ENCODE measurements at regions not wholly inside any gene's neighbourhood (a gene's known extent, or its start where the extent isn't known, plus 50 kb on each side); places are given as distances from the start of the nearest gene placed in this dataset.

GRCh38 chr12:118685983-118686607 is 295.2 kb upstream of the SRRM4 start:
- BruUV-seq (replicated peaks): no TSS peak
- no peak overlapping the region for H2AFZ ChIP-seq (ENCODE audit: low read depth, low read length, poor library complexity, severe bottlenecking)
- RAD21 ChIA-PET (ENCODE audit: low non-redundant PET in 1 of 2, low total read pairs in 2 of 2, uncharacterized antibody in 2 of 2, unreplicated experiment in 2 of 2): no interaction called here
- POLR2A ChIA-PET: no interaction called here
- TF ChIP-seq ZBTB33 (IDR thresholded peaks at IDR 0.05; ENCODE audit: extremely low read depth, insufficient replicate concordance, low read length) (no peak), CTCF (IDR thresholded peaks at IDR 0.05 in 2 of 3, conservative IDR thresholded peaks at IDR 0.05 in 1 of 3; ENCODE audit: borderline replicate concordance in 1 of 3, insufficient read depth in 1 of 3, low read depth in 2 of 3, low read length in 2 of 3) (no peak), ZFX (IDR thresholded peaks at IDR 0.05) (no peak), SP1 (IDR thresholded peaks at IDR 0.05; ENCODE audit: low read depth) (no peak), JUND (IDR thresholded peaks at IDR 0.05) (no peak), EZH2phosphoT487 (IDR thresholded peaks at IDR 0.05; ENCODE audit: borderline replicate concordance) (no peak), CBX3 (IDR thresholded peaks at IDR 0.05; ENCODE audit: low read depth) (no peak), POLR2AphosphoS5 (IDR thresholded peaks at IDR 0.05; ENCODE audit: low read depth, low read length) (no peak)
- H3K4me1 ChIP-seq (ENCODE audit: control insufficient read depth in 1 of 2, insufficient read depth in 2 of 2, low read length in 2 of 2): no peaks in the 10 kb centered on the region
- H3K27me3 ChIP-seq (ENCODE audit: insufficient read depth, low read length): 0 out of 2 replicates have a peak, but pooled peaks cover 5% of the 10 kb centered on the region
- no peak overlapping the region for H3K4me2 ChIP-seq (ENCODE audit: low read length)
- CTCF ChIA-PET: no interaction called here
- H3K9me3 ChIP-seq (ENCODE audit: control insufficient read depth in 1 of 2, insufficient read depth in 1 of 2, low read depth in 1 of 2, low read length in 2 of 2): no peaks in the 10 kb centered on the region
- no peaks in the 10 kb centered on the region for H3K36me3 ChIP-seq (ENCODE audit: control insufficient read depth in 1 of 2, insufficient read depth in 2 of 2, low read length in 2 of 2)
- H3K27ac ChIP-seq (ENCODE audit: low read depth, low read length): no peak overlapping the region
- intact Hi-C loops (cut with micrococcal nuclease): no loop called here
- DNase-seq (ENCODE audit: low read depth, low spot score): no peak
- no peak for ATAC-seq
- no peaks in the 10 kb centered on the region for H3K79me2 ChIP-seq (ENCODE audit: insufficient read depth, low read length)
- H3K9ac ChIP-seq (ENCODE audit: low read length): no peak overlapping the region
- H3K4me3 ChIP-seq (replicated peaks in 1 of 2; ENCODE audit: low read depth in 1 of 2, low read length in 2 of 2): no peak overlapping the region
- no peaks in the 10 kb centered on the region for H3K9me2 ChIP-seq (ENCODE audit: insufficient read depth)
- H4K20me1 ChIP-seq (ENCODE audit: insufficient read depth): no peaks in the 10 kb centered on the region

Measured in HCT116 (cell line).